ENCODE measurements at regions not wholly inside any gene's neighbourhood (a gene's known extent, or its start where the extent isn't known, plus 50 kb on each side); places are given as distances from the start of the nearest gene placed in this dataset.
"Not testable (repeated sequence)": the region's sequence is repeated elsewhere in the genome, so short reads cannot be mapped to it uniquely, and the experiment has no call there.

- Mint-ChIP-seq H3K9me3 (peaks cover 15% of the 10 kb centered on the region), H3K4me1 (peaks cover 2% of the 10 kb centered on the region), H3K36me3 (no peaks in the 10 kb centered on the region)
Measured at GRCh38 chr2:77834360-77835002, 312.3 kb upstream of the LRRTM4 start.

GRCh38 chr2:77838441-77838840, 316.3 kb upstream of the LRRTM4 start:
- ATAC-seq (ENCODE audit: low read depth), result no peak
- no peaks in the 10 kb centered on the region for H3K36me3 Mint-ChIP-seq
- H3K4me3 Mint-ChIP-seq, result no peak overlapping the region
- DNase-seq (ENCODE audit: low spot score in 2 of 2), result no peak
- peaks cover 2% of the 10 kb centered on the region for H3K4me1 Mint-ChIP-seq
- H3K27me3 Mint-ChIP-seq, result no peaks in the 10 kb centered on the region
- peaks cover 10% of the 10 kb centered on the region for H3K9me3 Mint-ChIP-seq
- no peak overlapping the region for H3K27ac Mint-ChIP-seq

More at GRCh38 chr2:77834360-77835002, 312.3 kb upstream of the LRRTM4 start:
- ATAC-seq (ENCODE audit: low read depth), result no peak
- no peak for DNase-seq (ENCODE audit: low spot score in 2 of 2)
- no peak overlapping the region for H3K27ac Mint-ChIP-seq
- H3K4me3 Mint-ChIP-seq, result no peak overlapping the region
- H3K27me3 Mint-ChIP-seq, result no peaks in the 10 kb centered on the region

- no peak for DNase-seq (ENCODE audit: low spot score in 2 of 2)
- H3K4me3 Mint-ChIP-seq, result no peak overlapping the region
- H3K4me1 Mint-ChIP-seq, result peaks cover 2% of the 10 kb centered on the region
- no peaks in the 10 kb centered on the region for H3K36me3 Mint-ChIP-seq
- H3K27me3 Mint-ChIP-seq, result no peaks in the 10 kb centered on the region
- peaks cover 10% of the 10 kb centered on the region for H3K9me3 Mint-ChIP-seq
- no peak for ATAC-seq (ENCODE audit: low read depth)
- H3K27ac Mint-ChIP-seq, result no peak overlapping the region
Measured at GRCh38 chr2:77839102-77839501, 316.9 kb upstream of the LRRTM4 start.

- ATAC-seq (ENCODE audit: low read depth) (no peak), DNase-seq (ENCODE audit: low spot score in 2 of 2) (no peak)
- Mint-ChIP-seq H3K27ac (no peak overlapping the region), H3K4me1 (no peaks in the 10 kb centered on the region), H3K36me3 (no peaks in the 10 kb centered on the region), H3K27me3 (no peaks in the 10 kb centered on the region), H3K4me3 (no peak overlapping the region), H3K9me3 (peaks cover 4% of the 10 kb centered on the region)
Measured at GRCh38 chr2:77862120-77862519, 339.9 kb upstream of the LRRTM4 start.

GRCh38 chr2:77864426-77864825, 342.2 kb upstream of the LRRTM4 start:
- no peaks in the 10 kb centered on the region for H3K4me1 Mint-ChIP-seq
- ATAC-seq (ENCODE audit: low read depth) (no peak), DNase-seq (ENCODE audit: low spot score in 2 of 2) (no peak)
- H3K27ac Mint-ChIP-seq, result no peak overlapping the region
- H3K9me3 Mint-ChIP-seq, result peaks cover 4% of the 10 kb centered on the region
- no peaks in the 10 kb centered on the region for H3K27me3 Mint-ChIP-seq
- H3K4me3 Mint-ChIP-seq, result no peak overlapping the region
- no peaks in the 10 kb centered on the region for H3K36me3 Mint-ChIP-seq

- H3K4me1 Mint-ChIP-seq, result no peaks in the 10 kb centered on the region
- DNase-seq (ENCODE audit: low spot score in 2 of 2) (no peak), ATAC-seq (ENCODE audit: low read depth) (no peak)
- H3K27me3 Mint-ChIP-seq, result no peaks in the 10 kb centered on the region
- no peak overlapping the region for H3K27ac Mint-ChIP-seq
- H3K9me3 Mint-ChIP-seq, result peaks cover 1% of the 10 kb centered on the region
- H3K4me3 Mint-ChIP-seq, result no peak overlapping the region
- no peaks in the 10 kb centered on the region for H3K36me3 Mint-ChIP-seq
Measured at GRCh38 chr2:77866661-77867060, 344.5 kb upstream of the LRRTM4 start.

GRCh38 chr2:77867146-77867545, 345.0 kb upstream of the LRRTM4 start:
- H3K9me3 Mint-ChIP-seq, result peaks cover 1% of the 10 kb centered on the region
- ATAC-seq (ENCODE audit: low read depth) (no peak), DNase-seq (ENCODE audit: low spot score in 2 of 2) (no peak)
- H3K36me3 Mint-ChIP-seq, result no peaks in the 10 kb centered on the region
- no peaks in the 10 kb centered on the region for H3K4me1 Mint-ChIP-seq
- no peak overlapping the region for H3K27ac Mint-ChIP-seq
- no peak overlapping the region for H3K4me3 Mint-ChIP-seq
- no peaks in the 10 kb centered on the region for H3K27me3 Mint-ChIP-seq

GRCh38 chr2:77873506-77873905, 351.3 kb upstream of the LRRTM4 start:
- H3K36me3 Mint-ChIP-seq, result no peaks in the 10 kb centered on the region
- H3K9me3 Mint-ChIP-seq, result peaks cover 3% of the 10 kb centered on the region
- no peaks in the 10 kb centered on the region for H3K27me3 Mint-ChIP-seq
- DNase-seq (ENCODE audit: low spot score in 2 of 2) (no peak), ATAC-seq (ENCODE audit: low read depth) (no peak)
- H3K27ac Mint-ChIP-seq, result no peak overlapping the region
- no peaks in the 10 kb centered on the region for H3K4me1 Mint-ChIP-seq
- H3K4me3 Mint-ChIP-seq, result no peak overlapping the region

GRCh38 chr2:77900211-77900610, 378.0 kb upstream of the LRRTM4 start:
- not testable (repeated sequence) for H3K27me3 Mint-ChIP-seq; H3K27ac Mint-ChIP-seq; ATAC-seq (ENCODE audit: low read depth); H3K4me3 Mint-ChIP-seq; H3K9me3 Mint-ChIP-seq; DNase-seq (ENCODE audit: low spot score in 2 of 2); H3K4me1 Mint-ChIP-seq; H3K36me3 Mint-ChIP-seq

GRCh38 chr2:77910136-77910535, 388.0 kb upstream of the LRRTM4 start:
- Mint-ChIP-seq H3K4me3 (no peak overlapping the region), H3K27me3 (no peaks in the 10 kb centered on the region), H3K4me1 (no peaks in the 10 kb centered on the region), H3K9me3 (peaks cover 3% of the 10 kb centered on the region), H3K36me3 (no peaks in the 10 kb centered on the region), H3K27ac (no peak overlapping the region)
- DNase-seq (ENCODE audit: low spot score in 2 of 2) (no peak), ATAC-seq (ENCODE audit: low read depth) (no peak)

GRCh38 chr2:77920838-77921366, 398.7 kb upstream of the LRRTM4 start:
- DNase-seq (ENCODE audit: low spot score in 2 of 2) (no peak), ATAC-seq (ENCODE audit: low read depth) (no peak)
- H3K4me1 Mint-ChIP-seq, result no peaks in the 10 kb centered on the region
- H3K36me3 Mint-ChIP-seq, result no peaks in the 10 kb centered on the region
- no peak overlapping the region for H3K27ac Mint-ChIP-seq
- no peaks in the 10 kb centered on the region for H3K27me3 Mint-ChIP-seq
- H3K4me3 Mint-ChIP-seq, result no peak overlapping the region
- peaks cover 9% of the 10 kb centered on the region for H3K9me3 Mint-ChIP-seq

- DNase-seq (ENCODE audit: low spot score in 2 of 2), result no peak
- Mint-ChIP-seq H3K4me3 (no peak overlapping the region), H3K4me1 (no peaks in the 10 kb centered on the region), H3K9me3 (peaks cover 8% of the 10 kb centered on the region), H3K36me3 (no peaks in the 10 kb centered on the region), H3K27me3 (no peaks in the 10 kb centered on the region), H3K27ac (no peak overlapping the region)
- ATAC-seq (ENCODE audit: low read depth), result no peak
Measured at GRCh38 chr2:77922567-77922966, 400.4 kb upstream of the LRRTM4 start.

- ATAC-seq (ENCODE audit: low read depth) (no peak), DNase-seq (ENCODE audit: low spot score in 2 of 2) (no peak)
- H3K27me3 Mint-ChIP-seq, result no peaks in the 10 kb centered on the region
- H3K9me3 Mint-ChIP-seq, result peaks cover 2% of the 10 kb centered on the region
- no peak overlapping the region for H3K4me3 Mint-ChIP-seq
- H3K27ac Mint-ChIP-seq, result no peak overlapping the region
- H3K36me3 Mint-ChIP-seq, result no peaks in the 10 kb centered on the region
- no peaks in the 10 kb centered on the region for H3K4me1 Mint-ChIP-seq
Measured at GRCh38 chr2:77937366-77937765, 415.2 kb upstream of the LRRTM4 start.

- no peak for DNase-seq (ENCODE audit: low spot score in 2 of 2)
- Mint-ChIP-seq H3K4me1 (no peaks in the 10 kb centered on the region), H3K27ac (no peak overlapping the region), H3K27me3 (no peaks in the 10 kb centered on the region), H3K4me3 (no peak overlapping the region), H3K36me3 (no peaks in the 10 kb centered on the region), H3K9me3 (peaks cover 2% of the 10 kb centered on the region)
- ATAC-seq (ENCODE audit: low read depth), result no peak
Measured at GRCh38 chr2:77938462-77938861, 416.3 kb upstream of the LRRTM4 start.

- Mint-ChIP-seq H3K4me1 (no peaks in the 10 kb centered on the region), H3K4me3 (no peak overlapping the region), H3K9me3 (no peaks in the 10 kb centered on the region), H3K27ac (no peak overlapping the region), H3K27me3 (no peaks in the 10 kb centered on the region), H3K36me3 (no peaks in the 10 kb centered on the region)
- ATAC-seq (ENCODE audit: low read depth) (no peak), DNase-seq (ENCODE audit: low spot score in 2 of 2) (no peak)
Measured at GRCh38 chr2:77939370-77939769, 417.2 kb upstream of the LRRTM4 start.

Measured in memory B cell (primary cell).